Astrocyte of the cerebellum (primary cell): ENCODE measurements at regions not wholly inside any gene's neighbourhood (a gene's known extent, or its start where the extent isn't known, plus 50 kb on each side); places are given as distances from the start of the nearest gene placed in this dataset.

ENCODE experiments used
- DNase-seq: peaks from one replicate; pipeline ENCODE4 v3.0.0-alpha.2; 2011; ENCODE audit warnings: low read depth
- H3K4me3 ChIP-seq: 2 replicates; pipeline ENCODE4 v1.5.1; 2011; ENCODE audit warnings: mild to moderate bottlenecking, low read depth, low read length, moderate library complexity
- CTCF ChIP-seq: IDR thresholded peaks from 2 replicates; pipeline ENCODE4 v1.5.1; 2012; ENCODE audit warnings: low read length, low read depth, moderate library complexity, mild to moderate bottlenecking; ENCODE audit errors: missing control alignments
- in situ Hi-C: cut with HindIII; loops from 2 replicates; pipeline ENCODE4 v1.10.0; 2017; ENCODE audit warnings: low sequenced_read_pairs

DNA sequence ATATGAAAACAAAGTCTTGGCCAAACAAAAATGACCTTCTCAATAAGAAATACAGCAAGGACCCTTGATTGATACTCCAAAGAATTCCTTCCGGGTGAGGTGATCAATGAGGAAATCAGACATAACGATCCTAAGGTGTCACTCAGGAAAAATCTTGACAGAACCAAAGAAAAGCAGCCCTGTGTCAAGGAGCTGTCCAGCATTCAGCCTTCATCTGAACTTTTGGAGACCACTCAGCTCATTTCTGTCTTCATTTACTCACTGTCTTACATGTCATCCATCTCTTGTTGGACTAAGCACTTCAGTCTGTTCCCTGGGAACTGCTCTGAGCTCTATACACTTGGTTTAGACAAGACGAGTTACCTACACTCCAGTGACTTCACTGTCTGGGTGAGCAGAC is 179.9 kb downstream of the GRIN2B start:
- in situ Hi-C loops: no loop called here
- no peak for TF ChIP-seq CTCF
- no peak for DNase-seq
- no peak overlapping the region for H3K4me3 ChIP-seq

DNA sequence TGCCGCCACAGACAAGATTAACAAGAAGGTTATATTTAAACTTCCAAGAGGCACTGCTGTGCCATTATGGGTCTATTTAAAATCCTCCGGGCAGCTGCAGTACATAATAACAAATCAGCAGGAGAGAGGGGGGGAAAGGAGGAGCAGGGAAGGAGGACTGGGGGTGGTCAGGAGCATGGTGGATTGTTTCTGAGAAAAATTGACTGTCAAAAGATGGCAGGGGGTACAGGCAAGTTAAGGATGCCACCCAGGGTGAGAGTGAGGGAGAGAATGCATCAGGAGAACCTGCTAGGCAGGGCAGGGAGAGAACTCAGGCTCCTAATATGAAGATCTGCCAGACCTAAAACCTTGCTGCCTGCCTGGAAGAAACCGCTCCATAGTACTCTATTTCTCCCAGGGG is 181.8 kb downstream of the GRIN2B start:
- no peak for DNase-seq
- no peak for TF ChIP-seq CTCF
- H3K4me3 ChIP-seq: no peak overlapping the region
- in situ Hi-C loops: no loop called here

DNA sequence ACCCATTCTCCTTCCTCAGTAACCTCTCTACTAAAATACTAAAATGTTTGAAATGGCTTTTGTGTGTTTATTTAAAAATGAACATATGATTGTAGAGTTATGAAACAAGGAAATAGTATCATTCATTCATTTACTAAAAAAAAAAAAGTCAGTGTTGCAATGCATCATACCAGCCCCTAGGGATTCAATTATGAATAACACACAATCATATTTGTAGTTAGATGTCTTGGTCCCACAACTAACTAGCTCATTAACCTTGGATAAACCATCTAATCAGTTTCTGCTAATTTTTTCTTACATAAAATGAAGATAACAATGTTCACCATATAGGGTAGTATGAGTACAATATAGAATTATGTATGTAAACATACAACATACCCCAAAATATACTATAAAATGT is 183.2 kb downstream of the GRIN2B start:
- no peak for DNase-seq
- no peak overlapping the region for H3K4me3 ChIP-seq
- in situ Hi-C loops: no loop called here
- TF ChIP-seq CTCF: no peak

GRCh38 chr12:13794706-13795105 is 186.7 kb downstream of the GRIN2B start:
- in situ Hi-C loops: no loop called here
- TF ChIP-seq CTCF: no peak
- DNase-seq: no peak
- no peak overlapping the region for H3K4me3 ChIP-seq

DNA sequence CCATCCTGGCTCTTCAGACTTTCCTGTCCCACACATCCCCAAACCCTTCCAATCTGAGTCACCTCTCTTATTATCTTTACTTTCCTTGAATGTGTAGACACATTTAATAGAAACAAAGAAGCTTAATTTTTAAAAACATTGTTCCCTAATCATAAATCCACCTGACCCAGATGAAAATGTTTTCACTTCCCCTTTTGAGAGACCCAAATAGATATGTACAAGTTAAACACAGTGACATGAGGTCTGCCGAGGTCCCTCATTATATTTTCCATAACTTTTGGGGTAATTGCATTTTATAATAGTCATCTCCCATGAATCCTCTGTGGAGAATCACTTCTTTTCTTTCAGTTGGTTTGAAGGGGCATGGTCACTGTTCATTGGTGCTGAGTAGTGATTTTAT is 191.1 kb downstream of the GRIN2B start:
- no peak for TF ChIP-seq CTCF
- no peak overlapping the region for H3K4me3 ChIP-seq
- DNase-seq: no peak
- in situ Hi-C loops: no loop called here

DNA sequence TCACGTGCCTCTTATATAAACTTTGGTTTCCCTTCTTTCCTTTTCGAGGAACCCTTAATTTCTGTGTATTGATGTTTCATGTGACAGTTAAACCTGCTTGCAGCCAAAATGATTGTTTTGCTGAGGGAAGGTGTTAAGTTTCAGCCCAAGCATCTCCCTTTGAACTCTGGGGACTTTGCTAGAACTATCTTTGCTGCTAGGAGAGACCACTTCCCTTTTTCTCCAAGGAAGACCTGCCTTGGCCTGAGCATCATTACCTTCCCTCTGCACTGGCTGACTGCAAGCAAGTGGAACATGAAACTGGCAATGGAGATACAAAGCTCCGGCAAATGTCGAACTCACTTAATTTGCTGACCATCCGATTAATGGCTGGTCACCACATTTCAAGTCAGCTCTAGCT is 192.8 kb downstream of the GRIN2B start:
- DNase-seq: no peak
- no peak for TF ChIP-seq CTCF
- in situ Hi-C loops: loop anchor here (5.0 kb wide), 1 partner anchor 61 kb away; no protein-coding TSS in a partner anchor
- no peak overlapping the region for H3K4me3 ChIP-seq

DNA sequence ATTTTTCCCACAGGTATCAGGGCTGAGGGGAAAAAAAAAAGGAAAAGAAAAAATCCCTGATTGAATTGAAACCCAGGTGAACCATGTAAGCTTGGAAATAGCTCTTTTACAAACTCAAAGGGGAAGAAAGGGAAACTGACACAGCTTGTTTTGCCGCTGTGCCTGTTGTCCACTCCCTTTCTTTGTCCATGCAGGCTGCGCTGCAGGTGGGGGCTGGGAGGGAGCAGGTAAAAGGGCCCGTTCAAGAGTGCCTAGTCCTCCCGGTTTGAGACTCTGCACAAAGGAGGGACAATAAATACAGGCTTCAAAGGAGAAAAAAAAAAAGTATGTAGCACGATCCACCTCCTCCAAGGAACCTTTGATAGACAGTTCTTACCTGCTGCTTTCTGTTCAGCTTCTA is 194.8 kb downstream of the GRIN2B start:
- TF ChIP-seq CTCF: no peak
- H3K4me3 ChIP-seq: no peak overlapping the region
- in situ Hi-C loops: loop anchor here (5.0 kb wide), 1 partner anchor 59 kb away; no protein-coding TSS in a partner anchor
- no peak for DNase-seq
